Mucosa of rectum (tissue), 2 donors: ENCODE measurements at regions not wholly inside any gene's neighbourhood (a gene's known extent, or its start where the extent isn't known, plus 50 kb on each side); places are given as distances from the start of the nearest gene placed in this dataset.

ENCODE experiments used
- H3K27ac ChIP-seq, 2 donors: one replicate each; pipeline ENCODE4 v1.7.0; 2013; ENCODE audit warnings: inconsistent platforms in 2 of 2, low read depth in 2 of 2, low read length in 2 of 2
- H3K27me3 ChIP-seq, 2 donors: one replicate each; pipeline ENCODE4 v1.7.0; 2013; ENCODE audit warnings: low read length in 2 of 2; ENCODE audit not compliant: control insufficient read depth in 2 of 2, insufficient read depth in 2 of 2
- H3K36me3 ChIP-seq, 2 donors: one replicate each; pipeline ENCODE4 v1.7.0; 2013; ENCODE audit warnings: low read length in 2 of 2; ENCODE audit not compliant: control insufficient read depth in 2 of 2, insufficient read depth in 2 of 2
- H3K4me1 ChIP-seq, 2 donors: one replicate each; pipeline ENCODE4 v1.7.0; 2013; ENCODE audit warnings: low read length in 2 of 2, mild to moderate bottlenecking in 1 of 2; ENCODE audit not compliant: control insufficient read depth in 2 of 2, insufficient read depth in 2 of 2
- H3K4me3 ChIP-seq, 2 donors: one replicate each; pipeline ENCODE4 v1.7.0; 2013; ENCODE audit warnings: low read length in 2 of 2
- H3K9ac ChIP-seq, 2 donors: one replicate each; pipeline ENCODE4 v1.7.0; 2013; ENCODE audit warnings: low read length in 2 of 2, low read depth in 1 of 2, mild to moderate bottlenecking in 1 of 2
- H3K9me3 ChIP-seq, 2 donors: one replicate each; pipeline ENCODE4 v1.7.0; 2013; ENCODE audit warnings: low read length in 2 of 2; ENCODE audit not compliant: control insufficient read depth in 2 of 2
- donor health status: healthy.
- donor health status: Normal muscosa, but diverticular disease.

DNA sequence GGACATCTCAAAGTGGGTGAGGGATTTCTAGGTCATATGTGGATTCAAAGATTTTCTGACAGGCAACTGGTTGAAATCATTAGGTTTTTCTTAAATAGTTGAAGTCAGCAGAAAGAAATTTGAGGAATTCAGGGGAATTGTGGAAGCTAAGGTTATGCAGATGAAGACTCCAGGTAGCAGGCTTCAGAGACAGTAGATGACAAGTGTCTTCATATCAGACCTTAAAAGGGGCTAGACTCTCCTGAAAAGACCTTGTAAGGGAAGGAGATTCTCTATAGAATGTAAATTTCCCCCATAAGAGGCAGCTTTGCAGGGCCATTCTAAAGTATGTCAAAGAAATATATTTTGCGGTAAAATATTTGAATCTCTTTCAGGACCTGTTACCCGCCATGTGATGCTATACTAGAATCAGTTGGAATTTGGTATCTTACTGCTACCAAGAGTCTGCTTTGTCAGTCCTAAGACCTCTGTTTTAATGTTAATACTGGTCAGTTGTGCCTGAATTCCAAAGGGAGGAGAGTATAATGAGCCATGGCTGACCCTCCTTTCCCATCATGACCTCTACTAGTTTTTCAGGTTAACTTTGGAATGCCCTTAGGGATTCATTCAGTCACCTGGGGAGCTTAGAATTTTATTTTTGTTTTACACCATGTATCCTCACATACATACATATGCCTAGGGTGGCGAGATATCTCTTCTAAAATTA, 1115.5 kb upstream of the SLC10A2 start:
- Histone ChIP-seq H3K4me1 (no peaks in the 10 kb centered on the region), H3K27me3 (no peaks in the 10 kb centered on the region), H3K9me3 (no peaks in the 10 kb centered on the region), H3K9ac (no peak overlapping the region), H3K36me3 (no peaks in the 10 kb centered on the region), H3K27ac (no peak overlapping the region), H3K4me3 (no peak overlapping the region)

DNA sequence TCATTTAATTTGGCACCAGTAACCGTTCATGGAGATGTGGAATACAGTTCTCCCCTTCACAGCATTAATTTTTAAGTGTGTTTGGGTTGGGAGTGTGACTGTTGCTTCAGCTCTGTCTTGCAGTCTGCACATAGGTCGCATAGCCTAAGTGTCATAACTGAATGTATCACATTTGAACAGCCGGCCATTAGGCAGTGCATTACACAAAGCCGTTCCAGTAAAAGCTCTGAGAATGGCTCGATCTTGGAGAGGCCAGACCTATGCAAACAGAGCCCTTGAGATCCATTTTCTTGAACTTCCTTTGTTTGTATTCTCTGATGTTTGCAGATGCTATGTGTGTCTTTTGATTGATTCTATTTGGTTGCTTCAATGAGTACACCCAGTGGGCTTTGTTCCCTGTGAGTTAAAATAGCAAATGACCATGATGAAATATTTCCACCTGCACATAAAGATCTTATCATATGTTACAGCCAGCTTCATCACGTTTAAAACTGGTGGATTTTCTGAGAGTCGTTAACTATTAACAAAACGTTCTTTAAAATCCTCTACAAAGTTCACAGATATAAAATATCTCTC, 1104.9 kb upstream of the SLC10A2 start:
- Histone ChIP-seq H3K27me3 (no peaks in the 10 kb centered on the region), H3K4me3 (no peak overlapping the region), H3K36me3 (no peaks in the 10 kb centered on the region), H3K9me3 (no peaks in the 10 kb centered on the region), H3K27ac (no peak overlapping the region), H3K9ac (no peak overlapping the region), H3K4me1 (no peaks in the 10 kb centered on the region)

DNA sequence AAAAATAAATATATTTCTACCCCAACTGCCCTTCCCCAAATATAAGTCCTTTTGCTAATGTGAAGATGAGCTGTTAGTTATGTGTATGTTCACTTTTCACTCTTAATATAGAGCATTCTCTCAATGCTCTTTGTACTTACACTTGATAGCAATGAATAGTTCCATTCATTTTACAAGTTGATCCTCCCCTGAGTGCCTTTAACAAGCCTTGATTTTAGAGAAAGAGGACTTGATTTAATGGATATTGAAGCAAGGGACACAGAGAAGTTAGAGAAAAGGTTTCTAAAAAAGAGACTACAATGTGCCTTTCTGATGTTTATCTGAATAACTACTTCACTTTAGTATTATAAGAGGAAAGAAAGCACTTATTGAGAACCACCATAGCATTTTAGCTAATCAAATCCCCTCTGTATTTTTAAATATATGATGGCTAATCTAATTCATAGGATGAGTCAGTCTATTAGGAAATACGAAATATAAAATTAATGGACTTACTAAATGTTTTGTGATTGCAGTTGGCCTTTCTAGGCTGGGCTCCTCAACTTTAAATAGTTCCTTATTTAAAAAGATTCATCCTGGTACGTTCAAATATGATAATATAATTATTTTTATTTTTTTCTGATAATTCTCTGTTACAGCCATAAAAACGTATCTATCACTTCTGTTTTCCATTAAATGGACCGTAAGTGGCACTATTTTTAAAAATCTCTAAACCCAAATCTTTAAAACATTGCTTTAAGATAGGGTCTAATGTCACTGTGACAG, 1097.8 kb upstream of the SLC10A2 start:
- no peaks in the 10 kb centered on the region for H3K27me3 ChIP-seq
- no peaks in the 10 kb centered on the region for H3K9me3 ChIP-seq
- no peak overlapping the region for H3K9ac ChIP-seq
- H3K27ac ChIP-seq: no peak overlapping the region
- no peaks in the 10 kb centered on the region for H3K36me3 ChIP-seq
- no peaks in the 10 kb centered on the region for H3K4me1 ChIP-seq
- H3K4me3 ChIP-seq: no peak overlapping the region

DNA sequence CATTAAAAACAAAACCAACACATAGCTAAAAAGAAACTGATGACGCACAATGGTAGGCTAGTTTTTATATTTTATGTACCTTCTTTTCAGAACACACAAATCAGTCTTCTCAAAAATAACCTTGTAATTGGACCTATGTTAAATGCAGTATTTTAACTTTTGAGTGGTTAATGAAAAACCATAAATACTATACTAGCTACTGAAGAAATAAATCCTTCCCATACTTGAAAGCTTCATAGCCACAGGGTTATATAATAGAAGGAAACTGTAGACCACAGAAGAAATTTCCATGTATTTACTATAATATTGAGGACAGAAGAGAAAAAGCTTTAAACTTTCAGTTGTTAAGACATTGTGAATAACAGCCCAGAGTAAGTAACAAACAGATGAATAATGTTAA, 1094.3 kb upstream of the SLC10A2 start:
- Histone ChIP-seq H3K9ac (no peak overlapping the region), H3K27ac (no peak overlapping the region), H3K9me3 (no peaks in the 10 kb centered on the region), H3K4me3 (no peak overlapping the region), H3K4me1 (no peaks in the 10 kb centered on the region), H3K36me3 (no peaks in the 10 kb centered on the region), H3K27me3 (no peaks in the 10 kb centered on the region)

DNA sequence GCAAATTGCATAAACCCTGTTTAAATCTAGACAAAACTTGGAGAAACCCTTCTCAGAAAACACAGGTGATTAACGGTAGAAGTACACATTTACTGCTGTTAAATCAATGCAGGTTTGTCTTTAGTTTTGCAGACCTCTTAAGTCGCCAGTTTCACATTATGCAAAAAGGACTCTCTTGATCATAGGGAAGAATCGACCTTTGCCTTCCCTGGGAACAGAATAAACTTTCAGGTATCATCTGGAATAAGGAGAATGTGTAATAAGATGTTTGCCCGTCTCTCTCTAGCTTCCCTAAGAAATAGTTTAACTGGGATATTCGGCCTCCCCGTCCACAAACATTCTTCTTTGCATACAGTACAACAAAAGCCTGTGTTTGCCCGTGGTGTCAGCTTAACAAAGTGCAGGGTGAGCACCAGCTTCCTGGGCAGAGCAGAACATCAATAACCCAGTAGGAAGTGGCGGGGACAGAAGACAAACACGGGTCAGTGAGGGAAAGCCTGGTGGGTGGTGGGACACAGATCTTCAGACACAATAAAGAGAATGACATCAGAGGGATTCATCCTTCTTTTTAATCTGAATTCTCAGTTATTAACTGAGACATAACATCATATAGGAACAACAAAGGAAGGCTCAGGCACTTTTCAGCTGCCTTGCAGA, 1077.7 kb upstream of the SLC10A2 start:
- H3K27me3 ChIP-seq: no peaks in the 10 kb centered on the region
- no peak overlapping the region for H3K9ac ChIP-seq
- no peaks in the 10 kb centered on the region for H3K9me3 ChIP-seq
- H3K27ac ChIP-seq: no peak overlapping the region
- H3K4me1 ChIP-seq: no peaks in the 10 kb centered on the region
- no peaks in the 10 kb centered on the region for H3K36me3 ChIP-seq
- H3K4me3 ChIP-seq: no peak overlapping the region

DNA sequence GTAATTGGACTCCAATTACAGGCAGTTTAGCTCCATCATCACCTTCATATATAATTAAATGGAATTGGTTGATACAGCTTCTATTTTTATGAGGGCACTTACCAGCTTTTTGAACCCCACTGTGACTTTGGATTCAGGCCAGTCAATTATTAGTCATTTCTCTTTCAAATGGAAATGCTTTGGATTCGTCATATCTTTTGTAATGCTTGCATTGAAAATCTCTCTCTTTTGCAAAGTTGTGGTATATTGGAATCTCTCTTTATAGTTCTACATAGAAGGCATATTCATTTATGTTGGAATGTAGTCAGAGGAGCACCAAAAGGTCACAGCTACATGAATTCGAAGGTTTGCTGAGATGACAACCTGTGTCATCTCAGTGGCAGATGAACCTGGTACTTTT, 1074.3 kb upstream of the SLC10A2 start:
- no peaks in the 10 kb centered on the region for H3K27me3 ChIP-seq
- H3K4me1 ChIP-seq: no peaks in the 10 kb centered on the region
- no peaks in the 10 kb centered on the region for H3K36me3 ChIP-seq
- H3K9ac ChIP-seq: no peak overlapping the region
- no peak overlapping the region for H3K4me3 ChIP-seq
- no peaks in the 10 kb centered on the region for H3K9me3 ChIP-seq
- no peak overlapping the region for H3K27ac ChIP-seq

DNA sequence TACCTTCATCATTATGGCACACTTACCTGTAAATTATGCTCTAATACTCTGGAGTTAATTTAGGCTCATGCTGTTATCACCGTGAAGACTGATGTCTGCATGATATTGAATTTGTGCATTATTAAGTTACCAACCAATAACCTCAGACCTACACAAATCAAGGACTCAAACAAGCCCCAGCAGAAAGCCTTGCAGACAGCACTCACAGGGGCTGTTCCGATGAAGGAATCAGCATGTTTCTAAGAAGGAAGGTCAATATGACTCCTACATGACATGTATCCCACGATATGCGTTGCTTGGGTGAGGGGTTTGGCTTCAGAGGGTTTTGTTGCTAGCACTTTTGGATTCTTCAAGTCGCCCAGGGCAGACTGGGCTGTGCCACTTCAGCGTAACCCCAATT, 1071.2 kb upstream of the SLC10A2 start:
- Histone ChIP-seq H3K4me3 (no peak overlapping the region), H3K9ac (no peak overlapping the region), H3K27me3 (no peaks in the 10 kb centered on the region), H3K27ac (no peak overlapping the region), H3K9me3 (no peaks in the 10 kb centered on the region), H3K36me3 (no peaks in the 10 kb centered on the region), H3K4me1 (no peaks in the 10 kb centered on the region)

DNA sequence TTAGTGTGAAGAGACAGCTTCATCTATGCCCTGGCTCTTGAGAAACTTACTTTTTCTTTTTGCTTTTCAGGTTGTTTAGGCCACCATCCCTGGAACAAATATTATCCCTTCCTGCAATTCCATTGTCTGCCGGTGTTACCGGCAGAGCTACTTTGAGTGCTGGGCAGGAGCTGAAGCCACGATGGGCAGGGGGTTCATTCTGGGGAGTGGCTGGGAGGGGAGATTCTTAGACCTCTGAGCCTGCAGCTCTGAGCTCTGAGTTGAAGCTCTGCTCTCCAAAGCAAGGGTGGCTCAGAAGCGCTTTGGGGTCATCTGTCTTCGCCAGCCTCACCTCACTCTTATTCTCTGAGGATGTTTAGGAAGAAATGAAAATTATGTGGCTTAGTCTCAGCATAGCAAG, 1066.6 kb upstream of the SLC10A2 start:
- no peaks in the 10 kb centered on the region for H3K27me3 ChIP-seq
- no peaks in the 10 kb centered on the region for H3K36me3 ChIP-seq
- no peak overlapping the region for H3K27ac ChIP-seq
- H3K4me1 ChIP-seq: no peaks in the 10 kb centered on the region
- no peak overlapping the region for H3K9ac ChIP-seq
- H3K4me3 ChIP-seq: no peak overlapping the region
- no peaks in the 10 kb centered on the region for H3K9me3 ChIP-seq

DNA sequence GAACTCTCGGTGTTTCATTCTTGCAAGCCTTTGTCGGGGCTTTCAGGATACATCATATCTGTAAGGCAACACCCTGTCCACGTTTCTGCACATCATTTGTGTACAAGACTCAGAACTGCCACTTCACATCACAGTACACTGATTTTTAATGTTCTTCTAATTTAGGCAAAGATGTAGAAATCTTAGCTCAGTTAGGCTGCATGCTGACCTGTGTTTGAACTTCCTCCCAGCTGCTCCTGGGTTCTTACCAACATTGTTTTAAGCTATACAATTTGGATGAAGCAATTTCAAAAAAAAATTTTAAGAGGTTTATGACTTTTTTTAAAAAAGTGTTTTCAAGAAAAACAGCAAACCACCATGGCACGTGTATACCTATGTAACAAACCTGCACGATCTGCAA, 1047.9 kb upstream of the SLC10A2 start:
- Histone ChIP-seq H3K9me3 (no peaks in the 10 kb centered on the region), H3K27ac (no peak overlapping the region), H3K36me3 (no peaks in the 10 kb centered on the region), H3K4me1 (no peaks in the 10 kb centered on the region), H3K4me3 (no peak overlapping the region), H3K27me3 (no peaks in the 10 kb centered on the region), H3K9ac (no peak overlapping the region)

DNA sequence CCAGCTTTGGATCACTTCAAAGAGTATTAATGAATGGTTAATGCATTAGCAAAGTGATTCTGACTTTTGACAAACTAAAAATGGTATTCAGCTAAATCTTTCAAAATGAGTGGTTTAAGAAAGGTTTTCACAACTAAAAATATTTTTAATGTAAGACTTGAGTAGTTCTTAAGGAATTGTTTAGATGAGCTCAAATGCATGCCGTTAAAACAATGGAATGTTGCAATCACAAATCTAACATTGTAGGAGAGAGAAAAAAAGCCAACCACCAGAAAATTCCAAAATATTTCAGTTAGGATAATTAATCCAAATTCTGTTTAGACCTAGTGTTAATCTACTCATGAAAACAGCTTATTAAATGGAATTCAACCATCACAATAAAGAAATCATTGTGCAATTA, 1044.8 kb upstream of the SLC10A2 start:
- no peak overlapping the region for H3K4me3 ChIP-seq
- no peaks in the 10 kb centered on the region for H3K27me3 ChIP-seq
- H3K9ac ChIP-seq: no peak overlapping the region
- H3K4me1 ChIP-seq: no peaks in the 10 kb centered on the region
- no peaks in the 10 kb centered on the region for H3K9me3 ChIP-seq
- H3K36me3 ChIP-seq: no peaks in the 10 kb centered on the region
- H3K27ac ChIP-seq: no peak overlapping the region
